SK-N-SH (cell line): ENCODE measurements at regions not wholly inside any gene's neighbourhood (a gene's known extent, or its start where the extent isn't known, plus 50 kb on each side); places are given as distances from the start of the nearest gene placed in this dataset.
"Not testable (repeated sequence)": the region's sequence is repeated elsewhere in the genome, so short reads cannot be mapped to it uniquely, and the experiment has no call there.

Experiments used
- CTCF ChIP-seq: fragments of 200-600 bp; sonication (generic); IDR thresholded peaks from 2 replicates; pipeline ENCODE4 v1.6.1; 2017; ENCODE audit warnings: antibody characterized with exemption, mild to moderate bottlenecking, moderate library complexity
- EZH2phosphoT487 ChIP-seq: fragments of 200-600 bp; sonication (generic); IDR thresholded peaks from 2 replicates; pipeline ENCODE4 v1.6.1; 2017; ENCODE audit warnings: low read depth, mixed run types, mild to moderate bottlenecking, antibody characterized with exemption, moderate library complexity, borderline replicate concordance
- GABPA ChIP-seq: IDR thresholded peaks from 2 replicates; pipeline ENCODE4 v1.4.0; 2012; ENCODE audit warnings: low read depth, mild to moderate bottlenecking
- MEF2A ChIP-seq: IDR thresholded peaks from 2 replicates; pipeline ENCODE4 v1.4.0; 2012; ENCODE audit warnings: low read depth, borderline replicate concordance
- POLR2AphosphoS5 ChIP-seq: IDR thresholded peaks from 2 replicates; pipeline ENCODE4 v1.6.1; 2012; ENCODE audit warnings: low read depth, low read length

DNA sequence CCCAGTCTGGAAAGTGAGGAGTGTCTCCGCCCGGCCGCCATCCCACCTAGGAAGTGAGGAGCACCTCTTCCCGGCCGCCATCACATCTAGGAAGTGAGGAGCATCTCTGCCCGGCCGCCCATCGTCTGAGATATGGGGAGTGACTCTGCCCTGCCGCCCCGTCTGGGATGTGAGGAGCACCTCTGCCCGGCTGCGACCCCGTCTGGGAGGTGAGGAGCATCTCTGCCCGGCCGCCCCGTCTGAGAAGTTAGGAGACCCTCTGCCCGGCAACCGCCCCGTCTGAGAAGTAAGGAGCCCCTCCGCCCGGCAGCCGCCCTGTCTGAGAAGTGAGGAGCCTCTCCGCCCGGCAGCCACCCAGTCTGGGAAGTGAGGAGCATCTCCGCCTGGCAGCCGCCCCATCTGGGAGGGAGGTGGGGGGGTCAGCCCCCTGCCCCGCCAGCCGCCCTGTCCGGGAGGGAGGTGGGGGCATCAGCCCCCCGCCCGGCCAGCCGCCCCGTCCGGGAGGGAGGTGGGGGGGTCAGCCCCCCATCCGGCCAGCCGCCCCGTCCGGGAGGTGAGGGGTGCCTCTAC, 671.8 kb upstream of the IMPG1 start:
- not testable (repeated sequence) for TF ChIP-seq POLR2AphosphoS5, MEF2A, GABPA, CTCF, EZH2phosphoT487
